Epithelial cell of esophagus (primary cell): ENCODE measurements at regions not wholly inside any gene's neighbourhood (a gene's known extent, or its start where the extent isn't known, plus 50 kb on each side); places are given as distances from the start of the nearest gene placed in this dataset.
"Not testable (repeated sequence)": the region's sequence is repeated elsewhere in the genome, so short reads cannot be mapped to it uniquely, and the experiment has no call there.

ENCODE experiments used
- DNase-seq: peaks from one replicate; pipeline ENCODE4 v3.0.0; 2010; ENCODE audit warnings: low read depth
- H3K4me3 ChIP-seq: 2 replicates; pipeline ENCODE4 v1.5.1; 2011; ENCODE audit warnings: mild to moderate bottlenecking, low read length, control low read depth
- TF ChIP-seq, protein P1 (sequence below): IDR thresholded peaks from 2 replicates; pipeline ENCODE4 v1.5.1; 2011; ENCODE audit warnings: low read depth, mild to moderate bottlenecking, low read length, control low read depth, inconsistent platforms; ENCODE audit not compliant: insufficient read depth; ENCODE audit errors: missing control alignments

DNA sequence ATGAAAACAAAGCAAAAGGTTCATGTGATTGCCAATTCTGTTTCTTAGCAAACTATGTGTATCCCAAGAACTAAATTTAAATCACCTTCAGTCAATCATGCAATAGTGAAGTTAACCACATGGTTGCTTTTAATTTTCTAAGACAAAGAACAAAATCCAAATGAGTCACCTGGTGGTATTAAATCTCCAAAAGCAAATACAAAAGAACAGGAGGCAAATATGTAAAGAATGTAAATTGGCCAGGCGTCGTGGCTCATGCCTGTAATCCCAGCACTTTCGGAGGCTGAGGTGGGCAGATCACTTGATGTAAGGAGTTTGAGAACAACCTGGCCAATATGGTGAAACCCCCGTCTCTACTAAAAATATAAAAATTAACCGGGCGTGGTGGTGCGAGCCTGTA is 54.2 kb upstream of the PIK3R4 start:
- DNase-seq: peak; percentile 50
- TF ChIP-seq, protein P1, sequence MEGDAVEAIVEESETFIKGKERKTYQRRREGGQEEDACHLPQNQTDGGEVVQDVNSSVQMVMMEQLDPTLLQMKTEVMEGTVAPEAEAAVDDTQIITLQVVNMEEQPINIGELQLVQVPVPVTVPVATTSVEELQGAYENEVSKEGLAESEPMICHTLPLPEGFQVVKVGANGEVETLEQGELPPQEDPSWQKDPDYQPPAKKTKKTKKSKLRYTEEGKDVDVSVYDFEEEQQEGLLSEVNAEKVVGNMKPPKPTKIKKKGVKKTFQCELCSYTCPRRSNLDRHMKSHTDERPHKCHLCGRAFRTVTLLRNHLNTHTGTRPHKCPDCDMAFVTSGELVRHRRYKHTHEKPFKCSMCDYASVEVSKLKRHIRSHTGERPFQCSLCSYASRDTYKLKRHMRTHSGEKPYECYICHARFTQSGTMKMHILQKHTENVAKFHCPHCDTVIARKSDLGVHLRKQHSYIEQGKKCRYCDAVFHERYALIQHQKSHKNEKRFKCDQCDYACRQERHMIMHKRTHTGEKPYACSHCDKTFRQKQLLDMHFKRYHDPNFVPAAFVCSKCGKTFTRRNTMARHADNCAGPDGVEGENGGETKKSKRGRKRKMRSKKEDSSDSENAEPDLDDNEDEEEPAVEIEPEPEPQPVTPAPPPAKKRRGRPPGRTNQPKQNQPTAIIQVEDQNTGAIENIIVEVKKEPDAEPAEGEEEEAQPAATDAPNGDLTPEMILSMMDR: no peak
- H3K4me3 ChIP-seq: no peak overlapping the region

DNA sequence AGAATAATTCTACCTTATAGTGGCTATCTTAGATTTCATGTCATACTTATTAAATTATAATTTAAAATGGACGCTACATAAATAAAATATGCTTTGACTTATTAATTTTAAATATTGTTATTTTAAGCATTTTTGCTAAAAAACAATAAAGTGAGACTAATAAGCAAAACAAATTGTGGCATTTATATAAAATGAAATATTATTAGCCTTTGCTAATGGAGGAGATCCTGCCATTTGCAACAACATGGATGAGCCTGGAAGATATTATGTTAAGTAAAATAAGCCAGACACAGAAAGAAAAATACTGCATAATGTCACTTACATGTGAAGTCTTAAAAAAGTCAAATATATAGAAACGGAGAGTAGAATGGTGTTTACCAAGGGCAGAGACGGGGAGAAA is 54.8 kb upstream of the PIK3R4 start:
- TF ChIP-seq, protein P1: no peak
- no peak for DNase-seq
- no peak overlapping the region for H3K4me3 ChIP-seq

DNA sequence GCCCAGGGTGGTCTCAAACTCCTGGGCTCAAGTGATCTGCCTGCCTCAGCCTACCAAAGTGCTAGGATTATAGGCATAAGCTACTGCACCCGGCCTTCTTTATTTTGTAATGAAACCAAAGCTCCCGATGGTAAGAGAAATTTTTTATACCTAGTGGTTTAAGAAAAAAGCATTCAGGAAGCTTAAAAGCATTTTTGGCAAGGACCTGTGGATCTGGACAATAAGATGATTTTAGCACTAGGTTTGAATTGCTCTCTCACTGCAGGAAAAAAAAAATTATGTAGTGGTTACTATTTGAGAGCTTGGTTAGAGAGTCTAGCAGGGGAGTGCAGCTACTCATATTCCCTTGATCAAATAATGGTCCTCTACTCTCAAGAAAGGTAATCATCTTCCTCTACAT is 64.9 kb upstream of the PIK3R4 start:
- TF ChIP-seq, protein P1: no peak

DNA sequence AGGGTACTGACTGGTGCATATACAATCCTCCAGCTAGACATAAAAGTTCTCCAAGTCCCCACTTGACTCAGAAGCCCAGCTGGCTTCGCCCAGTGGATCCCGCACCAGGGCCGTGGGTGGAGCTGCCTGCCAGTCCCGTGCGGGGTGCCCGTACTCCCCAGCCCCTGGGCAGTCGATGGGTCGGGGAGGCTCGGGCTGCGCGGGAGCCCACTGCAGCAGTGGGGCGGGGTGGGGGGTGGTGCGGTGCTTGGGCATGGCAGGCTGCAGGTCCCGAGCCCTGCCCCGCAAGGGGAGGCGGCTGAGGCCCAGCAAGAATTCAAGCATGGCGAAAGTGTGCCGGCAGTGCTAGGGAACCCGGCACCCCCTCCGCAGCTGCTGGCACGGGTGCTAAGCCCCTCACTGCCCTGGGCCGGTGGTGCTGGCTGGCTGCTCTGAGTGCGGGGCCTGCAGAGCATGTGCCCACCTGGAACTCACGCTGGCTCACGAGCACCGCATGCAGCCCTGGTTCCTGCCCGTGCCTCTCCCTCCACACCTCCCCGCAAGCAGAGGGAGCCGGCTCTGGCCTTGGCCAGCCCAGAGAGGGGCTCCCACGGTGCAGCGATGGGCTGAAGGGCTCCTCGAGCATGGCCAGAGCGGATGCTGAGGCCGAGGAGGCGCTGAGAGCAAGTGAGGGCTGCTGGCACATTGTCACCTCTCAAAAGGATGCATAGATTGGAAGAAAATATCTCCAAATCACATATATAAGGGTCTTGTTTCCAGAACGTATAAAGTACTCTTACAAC is 68.3 kb upstream of the PIK3R4 start:
- TF ChIP-seq, protein P1: no peak
- no peak for DNase-seq
- H3K4me3 ChIP-seq: no peak overlapping the region

More for the DNA sequence above, 64.9 kb upstream of the PIK3R4 start:
- H3K4me3 ChIP-seq: no peak overlapping the region
- no peak for DNase-seq

DNA sequence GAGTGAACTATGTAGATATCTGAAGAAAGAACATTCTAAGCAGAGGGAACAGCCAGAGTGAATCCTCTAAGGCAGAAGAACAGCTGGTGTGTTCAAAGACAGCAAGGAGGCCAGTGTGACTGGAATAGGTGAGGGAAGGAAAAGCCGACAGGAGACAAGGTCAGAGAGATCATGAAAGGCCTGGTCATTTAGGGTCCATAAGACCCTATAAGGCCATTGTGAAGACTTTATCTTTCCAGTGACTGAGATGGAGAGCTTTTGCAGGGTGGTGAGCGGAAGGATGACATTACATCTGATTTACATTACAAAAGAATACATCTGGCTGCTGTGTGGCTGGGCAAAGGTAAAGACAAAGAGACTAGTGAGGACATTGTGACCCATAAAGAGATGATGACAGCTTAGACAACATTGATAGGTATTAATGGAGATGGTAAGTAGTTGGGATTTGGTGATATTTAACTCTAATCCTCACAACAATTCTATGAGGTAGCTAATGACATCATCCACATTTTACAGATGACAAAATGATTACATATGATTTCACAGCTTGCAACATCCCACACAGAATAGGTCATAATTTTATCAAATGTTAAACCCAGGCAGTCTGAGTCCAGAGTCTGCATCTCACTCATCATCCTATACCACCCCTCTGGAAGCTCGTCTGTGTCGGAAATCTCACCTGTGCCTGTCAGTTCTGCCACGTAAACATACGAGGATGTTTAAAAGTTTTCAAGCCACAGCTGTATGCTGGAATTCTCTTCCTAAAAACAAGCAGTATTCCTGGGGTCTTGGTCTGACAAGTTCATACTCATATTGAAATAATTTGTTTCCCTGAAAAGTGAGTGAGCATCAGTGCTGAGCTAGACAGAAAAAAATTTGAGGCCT is 70.2 kb upstream of the PIK3R4 start:
- TF ChIP-seq, protein P1: no peak
- DNase-seq: no peak
- no peak overlapping the region for H3K4me3 ChIP-seq

DNA sequence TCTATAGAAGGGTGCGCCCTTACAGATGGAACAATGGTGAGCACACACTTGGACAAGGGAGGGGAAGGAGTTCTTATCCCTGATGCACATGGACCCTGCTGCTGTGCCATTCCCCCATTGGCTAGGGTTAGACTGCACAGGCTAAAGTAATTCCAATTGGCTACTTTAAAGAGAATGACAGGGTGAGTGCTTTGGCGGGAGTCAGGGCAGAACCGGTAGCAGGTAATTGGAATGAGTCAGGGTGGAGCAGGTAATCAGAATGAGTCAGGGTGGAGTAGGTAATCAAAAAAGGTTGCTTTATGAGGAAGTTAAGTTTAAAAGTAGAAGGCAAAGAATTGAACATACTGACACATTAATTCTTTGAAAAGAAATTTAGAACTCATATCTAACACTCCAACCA is 71.4 kb upstream of the PIK3R4 start:
- DNase-seq: peak; percentile 64
- not testable (repeated sequence) for H3K4me3 ChIP-seq

DNA sequence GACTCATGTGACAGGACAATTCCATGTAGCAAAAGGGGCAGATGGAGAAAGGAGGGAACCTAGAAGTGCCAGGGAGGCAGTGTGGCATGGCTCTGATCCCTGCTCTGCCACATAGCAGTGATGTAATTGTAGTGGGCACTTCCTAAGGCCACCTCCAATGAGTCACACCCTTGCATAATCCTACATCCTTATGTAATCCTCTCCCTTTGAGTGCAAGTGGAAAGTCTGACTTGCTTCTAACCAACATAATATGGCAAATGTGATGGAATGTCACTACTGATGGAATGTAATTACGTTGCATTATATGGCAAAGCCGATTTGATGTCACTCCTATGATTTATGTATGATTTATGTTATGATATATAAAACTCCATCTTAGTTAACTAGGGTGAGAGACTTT is 72.9 kb upstream of the ATP2C1 start:
- TF ChIP-seq, protein P1: no peak
- DNase-seq: peak; percentile 91

More for the DNA sequence above, 72.9 kb upstream of the ATP2C1 start:
- no peak overlapping the region for H3K4me3 ChIP-seq
